Heart right ventricle (tissue), 16 donors: ENCODE measurements at regions not wholly inside any gene's neighbourhood (a gene's known extent, or its start where the extent isn't known, plus 50 kb on each side); places are given as distances from the start of the nearest gene placed in this dataset.

ENCODE experiments used
- ATAC-seq, 8 donors: fragments of 200-7000 bp; cut with Tn5 transposase; one replicate each; pipeline ENCODE4 v1.9.1; 2020; ENCODE audit warnings: mild to moderate bottlenecking in 8 of 8, moderate library complexity in 8 of 8, moderate number of reproducible peaks in 1 of 8
- DNase-seq, 2 donors: peaks; one replicate each; pipeline ENCODE4 v3.0.0-alpha.2; 2020
- H3K27ac ChIP-seq, 10 donors: fragments of 200-600 bp; sonication (generic) in 2 of 10; one replicate each; pipeline versions ENCODE4 v1.5.0 to v1.8.0; 2020 to 2022; ENCODE audit warnings: mild to moderate bottlenecking in 3 of 10
- H3K27me3 ChIP-seq, 7 donors: fragments of 200-600 bp; one replicate each; pipeline ENCODE4 v1.8.0; 2021 to 2022; ENCODE audit warnings: mild to moderate bottlenecking in 2 of 7
- H3K36me3 ChIP-seq, 9 donors: fragments of 200-600 bp; sonication (generic) in 1 of 9; one replicate each; pipeline versions ENCODE4 v1.5.0 to v1.8.0; 2020 to 2022; ENCODE audit warnings: mild to moderate bottlenecking in 2 of 9
- H3K4me1 ChIP-seq, 9 donors: fragments of 200-600 bp; sonication (generic) in 1 of 9; one replicate each; pipeline versions ENCODE4 v1.5.0 to v1.8.0; 2020 to 2022; ENCODE audit warnings: mild to moderate bottlenecking in 4 of 9
- H3K4me3 ChIP-seq, 10 donors: fragments of 200-600 bp; sonication (generic) in 2 of 10; one replicate each; pipeline versions ENCODE4 v1.5.0 to v1.8.0; 2020 to 2022; ENCODE audit warnings: mild to moderate bottlenecking in 7 of 10, moderate library complexity in 2 of 10
- H3K9me3 ChIP-seq, 11 donors: fragments of 200-600 bp in 10 of 11; sonication (generic) in 2 of 11; one replicate each; pipeline versions ENCODE4 v1.5.0 to v1.8.0; 2013 to 2022; ENCODE audit warnings: mild to moderate bottlenecking in 2 of 11, control low read depth in 1 of 11, moderate library complexity in 1 of 11
- CTCF ChIP-seq, 9 donors: fragments of 200-600 bp; sonication (generic) in 2 of 9; IDR thresholded peaks; one replicate each; pipeline versions ENCODE4 v1.5.0 to v1.8.0; 2021 to 2022; ENCODE audit warnings: antibody characterized with exemption in 9 of 9, mild to moderate bottlenecking in 5 of 9, moderate library complexity in 1 of 9
- WGBS, 2 donors: extraction: QIAGEN DNeasy Blood & Tissue Kit; methylation state at CpG; one replicate each; pipeline ENCODE4 v1.1.7; 2013; ENCODE audit warnings: inconsistent platforms in 1 of 2; 5-methylcytosine and 5-hydroxymethylcytosine counted together
- intact Hi-C, 10 donors: fragments of 100-400 bp; cut with DNase I; formaldehyde crosslinking; loops; one replicate each; pipeline versions ENCODE4 v1.11.1 to v1.14.2; 2022
- donor health status: Arrhythmogenic right ventricular cardiomyopathy.
- donor health status: ischemic (EF 13 %, LVEDD 7.1; RV severe dilation, severe dysfunction).
- donor health status: healthy with polysubstance abuse.
- donor health status: DM: no; HTN: yes; CAD: no.
- donor health status: DM: no; HTN: no; CAD: no.
- donor health status: ischemic (EF 25% LVEDD 6.9; RV normal size, moderate dysfunction).
- donor health status: ischemic (EF 25% LVEDD 5.7; RV mildly dilated, moderate dysfunction).
- donor health status: healthy.
- donor health status: DM: yes; HTN: yes; CAD: no.
- donor health status: Ischemic cardiomyopathy.
- donor health status: ischemic (EF 35%, LVEDD 5.7; RV mildly dilated, moderate dysfunction).
- donor health status: nonischemic (EF 11% LVEDD 7.7; RV severe dilation, severe dysfunction).
- donor health status: DM: yes; HTN: yes; CAD: no.
- donor health status: PGD.
- donor health status: ischemic (EF 29% LVEDD 5.4; RV normal size, mild dysfunction).
- donor health status: nonischemic (EF 23%, LVEDD 6.1; RV moderate dilation, normal function).

- intact Hi-C loops: loop anchor here in 1 of 10 donors (10.0 kb wide), 1 partner anchor 435 kb away; the partner anchor contains the start of gene ATOSB
- 79 to 85% methylated on average over 4 of the region's 4 CpGs for WGBS, 2 donors
- DNase-seq (no peak), ATAC-seq (no peak)
- Histone ChIP-seq H3K4me1 (peaks cover 6 to 84% (median 33%) of the 10 kb centered on the region in 9 donors), H3K36me3 (peaks cover 0 to 66% (median 20%) of the 10 kb centered on the region in 9 donors), H3K27ac (no peak overlapping the region), H3K4me3 (no peak overlapping the region), H3K9me3 (no peaks in the 10 kb centered on the region), H3K27me3 (no peaks in the 10 kb centered on the region)
- no peak for TF ChIP-seq CTCF (IDR thresholded peaks at IDR 0.05)
These were observed 55.6 kb upstream of the TESK1 start for GRCh38 chr9:35549441-35549840.

DNA sequence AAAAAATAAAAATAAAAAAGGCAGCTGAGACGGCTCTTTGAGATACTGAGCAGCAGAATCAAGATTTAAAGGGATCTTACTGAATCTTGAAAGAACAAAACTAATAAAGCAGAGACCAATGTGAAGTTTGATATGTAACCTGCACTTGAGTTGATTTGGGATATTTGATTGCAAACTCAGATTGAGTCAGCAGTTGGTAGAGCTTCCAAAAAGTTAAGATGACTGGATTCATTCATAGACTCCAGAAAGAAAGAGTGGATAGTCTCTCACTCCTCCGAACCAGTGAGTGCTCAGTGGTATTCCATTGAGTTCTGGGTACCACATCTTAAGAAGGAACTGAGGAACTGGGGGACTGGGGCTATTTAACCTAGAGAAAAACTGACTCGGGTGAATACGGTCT, 52.7 kb upstream of the TESK1 start:
- Histone ChIP-seq H3K4me3 (no peak overlapping the region), H3K27me3 (no peaks in the 10 kb centered on the region), H3K36me3 (peaks cover 3 to 78% (median 41%) of the 10 kb centered on the region in 9 donors), H3K4me1 (peaks cover 4 to 57% (median 24%) of the 10 kb centered on the region in 9 donors), H3K9me3 (no peaks in the 10 kb centered on the region), H3K27ac (peak overlapping the region in 4 of 10 donors; percentile 11 to 68 (median 50))
- intact Hi-C loops: loop anchor here in 5 of 10 donors (2.0 to 10.0 kb wide), 6 partner anchors 35 to 438 kb away; partner anchors contain the start of gene ATOSB (in 2 of the 5)
- TF ChIP-seq CTCF (IDR thresholded peaks at IDR 0.05): no peak
- ATAC-seq: no peak
- DNase-seq: no peak
- WGBS, 2 donors: 78 to 80% methylated on average over 4 of the region's 4 CpGs

GRCh38 chr9:35552837-35553236, 52.2 kb upstream of the TESK1 start:
- DNase-seq: no peak
- peak overlapping the region in 8 of 10 donors; percentile 11 to 71 (median 50) for H3K27ac ChIP-seq
- TF ChIP-seq CTCF (IDR thresholded peaks at IDR 0.05): no peak
- no peak for ATAC-seq
- intact Hi-C loops: loop anchor here in 5 of 10 donors (2.0 to 10.0 kb wide), 6 partner anchors 36 to 438 kb away; partner anchors contain the start of gene ATOSB (in 2 of the 5)
- no peaks in the 10 kb centered on the region for H3K9me3 ChIP-seq
- H3K36me3 ChIP-seq: peaks cover 3 to 78% (median 41%) of the 10 kb centered on the region in 9 donors
- peaks cover 4 to 52% (median 24%) of the 10 kb centered on the region in 9 donors for H3K4me1 ChIP-seq
- no peaks in the 10 kb centered on the region for H3K27me3 ChIP-seq
- 73% methylated on average over 3 of the region's 3 CpGs for WGBS, 2 donors
- H3K4me3 ChIP-seq: no peak overlapping the region

GRCh38 chr9:35553670-35554543, 51.2 kb upstream of the TESK1 start:
- no peak overlapping the region for H3K4me3 ChIP-seq
- H3K4me1 ChIP-seq: peaks cover 4 to 42% (median 17%) of the 10 kb centered on the region in 9 donors
- ATAC-seq: peak; percentile 80 to 91 (median 88)
- DNase-seq: peak; percentile 40 to 78
- H3K9me3 ChIP-seq: no peaks in the 10 kb centered on the region
- no peaks in the 10 kb centered on the region for H3K27me3 ChIP-seq
- 20 to 22% methylated on average over 12 of the region's 12 CpGs for WGBS, 2 donors
- H3K36me3 ChIP-seq: peaks cover 3 to 78% (median 43%) of the 10 kb centered on the region in 9 donors
- peak; percentile 84 to 96 (median 93) for TF ChIP-seq CTCF (IDR thresholded peaks at IDR 0.05)
- H3K27ac ChIP-seq: peak overlapping the region in 9 of 10 donors; percentile 11 to 71 (median 47)
- intact Hi-C loops: loop anchor here in 8 of 10 donors (1.0 to 10.0 kb wide), 10 partner anchors 37 to 439 kb away; partner anchors contain the start of gene ATOSB (in 2 of the 8)
